Hepatocyte (in vitro differentiated cells): ENCODE measurements at regions not wholly inside any gene's neighbourhood (a gene's known extent, or its start where the extent isn't known, plus 50 kb on each side); places are given as distances from the start of the nearest gene placed in this dataset.

Source experiments
- DNase-seq: peaks from one replicate; pipeline ENCODE4 v3.0.0-alpha.2; 2016; ENCODE audit warnings: low spot score
- H2AFZ ChIP-seq: fragments of 200-600 bp; sonication (generic); 2 replicates; pipeline ENCODE4 v1.6.0; 2016; ENCODE audit warnings: antibody characterized with exemption, mild to moderate bottlenecking
- H3K27ac ChIP-seq: fragments of 200-600 bp; sonication (generic); 2 replicates; pipeline ENCODE4 v1.5.1; 2016; ENCODE audit warnings: mild to moderate bottlenecking
- H3K27me3 ChIP-seq: fragments of 200-600 bp; sonication (generic); 2 replicates; pipeline ENCODE4 v1.6.1; 2016
- H3K36me3 ChIP-seq: fragments of 200-600 bp; sonication (generic); replicated peaks from 2 replicates; pipeline ENCODE4 v1.5.1; 2016; ENCODE audit warnings: low read depth; ENCODE audit not compliant: insufficient read depth
- H3K4me1 ChIP-seq: fragments of 200-600 bp; sonication (generic); 2 replicates; pipeline ENCODE4 v1.5.1; 2016; ENCODE audit warnings: mild to moderate bottlenecking, moderate library complexity; ENCODE audit not compliant: insufficient read depth
- H3K4me2 ChIP-seq: fragments of 200-600 bp; sonication (generic); 2 replicates; pipeline ENCODE4 v1.6.0; 2016
- H3K4me3 ChIP-seq: fragments of 200-600 bp; sonication (generic); 2 replicates; pipeline ENCODE4 v1.5.1; 2016; ENCODE audit warnings: mild to moderate bottlenecking
- H3K79me2 ChIP-seq: fragments of 200-600 bp; sonication (generic); 2 replicates; pipeline ENCODE4 v1.6.0; 2017; ENCODE audit warnings: mild to moderate bottlenecking
- H3K9me2 ChIP-seq: fragments of 200-600 bp; sonication (generic); replicated peaks from 2 replicates; pipeline ENCODE4 v1.6.0; 2017; ENCODE audit warnings: mild to moderate bottlenecking; ENCODE audit not compliant: insufficient read depth
- H3K9me3 ChIP-seq: fragments of 200-600 bp; sonication (generic); 2 replicates; pipeline ENCODE4 v1.5.1; 2016; ENCODE audit warnings: low read depth, mild to moderate bottlenecking
- H4K20me1 ChIP-seq: fragments of 200-600 bp; sonication (generic); 2 replicates; pipeline ENCODE4 v1.6.0; 2016; ENCODE audit warnings: mild to moderate bottlenecking; ENCODE audit not compliant: insufficient read depth, poor library complexity, severe bottlenecking
- EZH2 ChIP-seq: fragments of 200-600 bp; sonication (generic); IDR thresholded peaks from 2 replicates; pipeline ENCODE4 v1.6.1; 2016; ENCODE audit warnings: antibody characterized with exemption, mild to moderate bottlenecking, borderline replicate concordance
- EZH2phosphoT487 ChIP-seq: fragments of 200-600 bp; sonication (generic); IDR thresholded peaks from one replicate; pipeline ENCODE4 v1.6.1; 2018; ENCODE audit warnings: antibody characterized with exemption, mild to moderate bottlenecking, low read depth, moderate library complexity; ENCODE audit not compliant: unreplicated experiment, severe bottlenecking
- WGBS: methylation state at CpG from one replicate; pipeline ENCODE4 v1.1.6; 2016; ENCODE audit warnings: low lambda C conversion rate; ENCODE audit errors: missing lambda C conversion rate; 5-methylcytosine and 5-hydroxymethylcytosine counted together
- TF ChIP-seq, protein P1 (sequence below): fragments of 200-600 bp; sonication (generic); IDR thresholded peaks from 2 replicates; pipeline ENCODE4 v1.5.1; 2016; ENCODE audit warnings: antibody characterized with exemption, mild to moderate bottlenecking; ENCODE audit not compliant: poor library complexity

- no peak overlapping the region for H3K4me2 ChIP-seq
- peak overlapping the region; percentile 94 for H3K27ac ChIP-seq
Measured at GRCh38 chr6:157762636-157763035, 60.4 kb upstream of the SNX9 start.

DNA sequence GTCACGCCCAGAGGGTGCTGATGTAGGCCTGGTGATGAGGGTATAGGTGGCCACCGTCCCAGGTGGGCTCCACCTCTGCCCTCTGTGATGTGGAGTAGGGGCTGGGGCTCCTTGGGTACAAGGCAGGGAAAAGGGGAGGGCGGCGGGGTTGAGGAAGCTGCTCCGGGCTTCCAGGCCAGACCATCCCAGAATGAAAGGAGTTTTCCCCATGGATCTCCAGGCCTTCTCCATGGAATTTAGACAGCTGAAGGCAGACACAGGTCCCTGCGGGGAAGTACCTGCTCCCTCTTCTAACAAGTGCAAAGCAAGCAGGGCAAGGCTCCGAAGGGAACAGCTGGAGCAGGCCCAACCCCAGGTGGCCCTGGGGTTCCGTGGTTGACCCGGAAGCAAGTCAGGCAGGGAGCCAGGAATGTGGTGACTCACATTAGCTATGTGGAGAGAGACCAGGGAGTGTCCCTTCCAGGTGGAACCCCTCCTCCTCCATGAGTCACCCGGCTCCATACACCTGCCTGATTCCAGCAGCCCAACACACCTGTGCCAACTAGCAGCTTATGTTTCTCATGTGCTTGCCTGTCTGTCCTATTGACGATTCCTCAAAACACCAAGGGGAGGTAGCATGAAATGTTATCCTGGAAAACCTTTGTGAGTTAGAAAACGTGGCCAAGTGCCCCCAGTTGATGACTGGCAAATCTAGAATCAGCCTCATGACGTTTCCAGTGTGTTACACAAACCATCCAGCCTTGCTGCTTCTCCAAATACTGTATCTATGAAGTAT lies 59.7 kb upstream of the SNX9 start:
- Histone ChIP-seq H3K79me2 (no peaks in the 10 kb centered on the region), H3K27ac (peak overlapping the region; percentile 94), H3K36me3 (no peaks in the 10 kb centered on the region), H2AFZ (no peak overlapping the region), H3K4me3 (no peak overlapping the region), H3K4me1 (peaks cover 17% of the 10 kb centered on the region), H3K9me2 (no peaks in the 10 kb centered on the region), H4K20me1 (no peaks in the 10 kb centered on the region), H3K4me2 (peak overlapping the region; percentile 14), H3K27me3 (no peaks in the 10 kb centered on the region), H3K9me3 (no peaks in the 10 kb centered on the region)
- TF ChIP-seq EZH2phosphoT487 (no peak), EZH2 (no peak)
- TF ChIP-seq, protein P1, sequence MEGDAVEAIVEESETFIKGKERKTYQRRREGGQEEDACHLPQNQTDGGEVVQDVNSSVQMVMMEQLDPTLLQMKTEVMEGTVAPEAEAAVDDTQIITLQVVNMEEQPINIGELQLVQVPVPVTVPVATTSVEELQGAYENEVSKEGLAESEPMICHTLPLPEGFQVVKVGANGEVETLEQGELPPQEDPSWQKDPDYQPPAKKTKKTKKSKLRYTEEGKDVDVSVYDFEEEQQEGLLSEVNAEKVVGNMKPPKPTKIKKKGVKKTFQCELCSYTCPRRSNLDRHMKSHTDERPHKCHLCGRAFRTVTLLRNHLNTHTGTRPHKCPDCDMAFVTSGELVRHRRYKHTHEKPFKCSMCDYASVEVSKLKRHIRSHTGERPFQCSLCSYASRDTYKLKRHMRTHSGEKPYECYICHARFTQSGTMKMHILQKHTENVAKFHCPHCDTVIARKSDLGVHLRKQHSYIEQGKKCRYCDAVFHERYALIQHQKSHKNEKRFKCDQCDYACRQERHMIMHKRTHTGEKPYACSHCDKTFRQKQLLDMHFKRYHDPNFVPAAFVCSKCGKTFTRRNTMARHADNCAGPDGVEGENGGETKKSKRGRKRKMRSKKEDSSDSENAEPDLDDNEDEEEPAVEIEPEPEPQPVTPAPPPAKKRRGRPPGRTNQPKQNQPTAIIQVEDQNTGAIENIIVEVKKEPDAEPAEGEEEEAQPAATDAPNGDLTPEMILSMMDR, result no peak
- 65% methylated on average over 13 of the region's 13 CpGs for WGBS
- peak; percentile 95 for DNase-seq

More at GRCh38 chr6:157762636-157763035, 60.4 kb upstream of the SNX9 start:
- Histone ChIP-seq H2AFZ (no peak overlapping the region), H3K9me2 (no peaks in the 10 kb centered on the region), H3K9me3 (no peaks in the 10 kb centered on the region), H3K4me1 (peaks cover 17% of the 10 kb centered on the region), H4K20me1 (no peaks in the 10 kb centered on the region), H3K79me2 (no peaks in the 10 kb centered on the region), H3K27me3 (no peaks in the 10 kb centered on the region), H3K4me3 (no peak overlapping the region), H3K36me3 (no peaks in the 10 kb centered on the region)
- no peak for DNase-seq
- WGBS, result 65% methylated on average over 7 of the region's 7 CpGs
- TF ChIP-seq, protein P1, result peak; percentile 15
- TF ChIP-seq EZH2phosphoT487, result no peak

GRCh38 chr6:157763904-157764177 lies 59.2 kb upstream of the SNX9 start:
- Histone ChIP-seq H3K79me2 (no peaks in the 10 kb centered on the region), H3K9me3 (no peaks in the 10 kb centered on the region), H3K4me2 (peak overlapping the region; percentile 14), H4K20me1 (no peaks in the 10 kb centered on the region), H3K27ac (peak overlapping the region; percentile 94), H3K4me3 (no peak overlapping the region), H3K9me2 (no peaks in the 10 kb centered on the region), H3K27me3 (no peaks in the 10 kb centered on the region), H3K36me3 (no peaks in the 10 kb centered on the region), H2AFZ (no peak overlapping the region), H3K4me1 (peaks cover 17% of the 10 kb centered on the region)
- DNase-seq, result no peak
- TF ChIP-seq EZH2 (no peak), EZH2phosphoT487 (no peak)
- TF ChIP-seq, protein P1, result no peak
- 61% methylated on average over 3 of the region's 3 CpGs for WGBS
